MG63 (cell line): ENCODE measurements at regions not wholly inside any gene's neighbourhood (a gene's known extent, or its start where the extent isn't known, plus 50 kb on each side); places are given as distances from the start of the nearest gene placed in this dataset.

ENCODE experiments used
- DNase-seq: peaks from one replicate; pipeline ENCODE4 v3.0.0-alpha.2; 2020
- H3K27me3 ChIP-seq: fragments of 250-450 bp; sonication (Bioruptor Pico); 2 replicates; pipeline ENCODE4 v1.5.1; 2020; ENCODE audit warnings: mild to moderate bottlenecking, moderate library complexity
- H3K36me3 ChIP-seq: fragments of 250-450 bp; sonication (Bioruptor Pico); 2 replicates; pipeline ENCODE4 v1.5.1; 2020; ENCODE audit warnings: mild to moderate bottlenecking, moderate library complexity
- H3K4me3 ChIP-seq: fragments of 250-450 bp; sonication (Bioruptor Pico); 2 replicates; pipeline ENCODE4 v1.5.1; 2020; ENCODE audit warnings: mild to moderate bottlenecking, moderate library complexity
- H3K9me3 ChIP-seq: fragments of 250-450 bp; sonication (Bioruptor Pico); 2 replicates; pipeline ENCODE4 v1.5.1; 2020; ENCODE audit warnings: mild to moderate bottlenecking, moderate library complexity

DNA sequence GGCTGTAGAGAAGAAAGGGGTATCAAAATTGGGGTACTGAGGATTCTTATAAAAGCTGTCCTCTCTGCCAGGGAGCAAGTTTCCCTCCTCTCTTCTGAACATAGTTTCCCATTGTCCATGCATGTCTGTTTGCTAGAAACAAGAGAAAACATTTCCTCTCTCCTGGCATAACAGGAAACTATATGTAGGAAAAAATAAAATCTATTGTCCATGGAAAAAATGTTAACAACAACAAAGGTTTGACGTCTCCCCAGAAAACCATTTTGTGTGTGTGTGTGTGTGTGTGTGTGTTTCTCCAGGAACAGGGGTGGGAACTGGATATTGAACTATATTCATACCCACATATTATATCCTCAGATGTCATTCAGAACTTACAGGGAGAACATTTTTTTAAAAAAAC lies 107.2 kb downstream of the GASK1B start:
- Histone ChIP-seq H3K27me3 (no peaks in the 10 kb centered on the region), H3K9me3 (no peaks in the 10 kb centered on the region), H3K4me3 (no peak overlapping the region), H3K36me3 (no peaks in the 10 kb centered on the region)
- DNase-seq = no peak

DNA sequence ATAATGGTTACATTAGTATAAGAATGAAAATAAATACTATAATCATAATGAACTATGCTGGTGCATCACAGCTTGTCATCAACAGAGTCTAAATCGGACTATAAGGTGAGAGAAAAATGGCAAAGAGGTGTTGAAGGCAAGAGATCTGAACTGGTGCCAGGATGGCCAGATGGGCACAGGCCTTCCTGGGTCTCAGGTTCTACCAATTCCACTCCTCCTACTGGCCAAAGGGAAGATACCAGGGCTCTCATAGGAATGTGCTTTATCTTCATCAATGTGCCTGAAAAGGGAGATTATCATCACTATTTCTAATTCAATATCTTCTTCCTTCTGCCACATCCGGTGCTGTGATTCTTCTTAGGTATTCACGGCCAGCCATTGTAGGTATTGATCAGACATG lies 107.6 kb downstream of the GASK1B start:
- no peak for DNase-seq

DNA sequence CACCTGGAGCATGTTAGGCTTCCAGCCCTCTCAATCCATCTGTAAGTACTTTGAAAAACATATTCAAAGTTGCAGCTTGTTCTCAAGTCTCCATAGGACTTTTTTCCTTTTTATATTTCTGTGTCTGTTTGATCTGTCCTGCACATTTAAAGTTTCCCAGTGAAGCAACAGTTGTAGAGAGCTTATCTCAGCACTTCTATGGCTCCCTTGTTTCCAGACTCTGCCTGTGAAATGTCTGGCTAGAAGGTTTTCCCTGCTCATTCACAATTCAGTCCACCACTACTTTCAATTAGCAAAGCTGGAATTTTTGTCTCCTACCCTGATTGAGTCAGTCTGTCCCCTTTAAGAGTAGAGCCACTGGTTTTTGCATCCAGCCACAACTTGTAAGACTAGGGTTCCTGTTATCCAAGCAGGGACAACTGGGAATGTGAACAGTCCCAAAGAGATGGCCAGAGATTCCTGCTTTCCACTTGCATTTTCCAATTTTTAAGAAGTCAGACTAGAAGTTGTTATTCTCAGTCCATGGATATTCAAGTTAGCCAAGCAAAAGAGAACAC lies 116.1 kb downstream of the GASK1B start:
- Histone ChIP-seq H3K36me3 (no peaks in the 10 kb centered on the region), H3K27me3 (no peaks in the 10 kb centered on the region), H3K4me3 (no peak overlapping the region), H3K9me3 (no peaks in the 10 kb centered on the region)
- DNase-seq = no peak

More for the DNA sequence above, 107.6 kb downstream of the GASK1B start:
- H3K36me3 ChIP-seq = no peaks in the 10 kb centered on the region
- no peaks in the 10 kb centered on the region for H3K9me3 ChIP-seq
- no peaks in the 10 kb centered on the region for H3K27me3 ChIP-seq
- no peak overlapping the region for H3K4me3 ChIP-seq

DNA sequence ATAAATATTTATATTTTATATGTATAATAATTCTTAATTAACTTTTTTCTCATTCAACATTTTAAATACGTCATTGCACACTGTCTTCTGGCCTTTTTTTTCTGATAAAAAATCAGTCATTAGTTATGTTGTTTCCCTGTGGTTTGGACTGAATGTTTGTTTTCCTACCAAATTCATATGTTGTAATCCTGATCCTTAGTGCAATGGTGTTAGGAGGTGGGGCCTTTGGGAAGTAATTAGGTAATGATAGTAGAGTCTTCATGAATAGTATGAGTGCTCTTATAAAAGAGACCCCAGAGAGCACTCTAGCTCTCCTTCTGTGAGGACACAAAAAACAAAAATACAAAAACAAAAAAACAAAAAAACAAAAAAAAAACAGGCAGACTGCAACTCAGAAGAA lies 117.2 kb downstream of the GASK1B start:
- Histone ChIP-seq H3K4me3 (no peak overlapping the region), H3K27me3 (no peaks in the 10 kb centered on the region), H3K36me3 (no peaks in the 10 kb centered on the region), H3K9me3 (no peaks in the 10 kb centered on the region)
- no peak for DNase-seq

DNA sequence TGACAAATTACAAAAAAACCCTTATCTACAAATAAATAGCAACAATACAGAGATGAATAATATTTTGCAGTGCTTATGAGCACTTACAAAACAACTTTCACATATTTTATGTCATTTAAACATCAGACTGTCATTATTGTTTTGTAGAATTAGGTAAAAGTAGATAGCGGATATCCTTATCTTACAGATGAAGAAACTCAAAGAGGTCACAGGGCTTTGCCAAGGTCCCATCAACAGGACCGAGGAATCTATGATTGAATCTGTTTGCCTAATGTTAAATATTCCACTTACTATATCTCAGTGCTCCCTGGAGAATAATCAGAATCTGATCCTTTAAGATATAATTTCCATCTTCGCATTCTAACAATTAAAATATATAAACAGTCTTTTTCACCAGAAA lies 119.0 kb downstream of the GASK1B start:
- H3K36me3 ChIP-seq = no peaks in the 10 kb centered on the region
- no peaks in the 10 kb centered on the region for H3K27me3 ChIP-seq
- no peak overlapping the region for H3K4me3 ChIP-seq
- DNase-seq = no peak
- no peaks in the 10 kb centered on the region for H3K9me3 ChIP-seq

DNA sequence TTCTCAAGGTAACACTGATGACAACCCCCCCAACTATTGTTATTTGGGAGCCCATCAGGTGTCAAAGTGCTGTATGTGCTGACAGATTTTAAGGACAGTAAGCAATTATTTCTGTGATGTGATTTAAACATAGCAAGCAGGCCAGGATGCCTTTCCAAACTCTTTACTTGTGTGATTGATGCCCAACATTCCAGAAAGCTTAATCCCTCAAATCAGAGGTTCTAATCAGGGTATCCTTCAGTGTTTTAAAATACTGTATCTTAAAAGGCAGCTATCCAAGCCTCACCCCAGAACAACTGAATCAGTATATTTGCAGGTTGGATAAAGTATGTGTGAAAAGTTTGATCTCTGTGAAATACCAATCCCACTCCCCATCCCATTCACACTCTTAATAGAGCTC lies 119.7 kb downstream of the GASK1B start:
- no peak overlapping the region for H3K4me3 ChIP-seq
- no peak for DNase-seq

DNA sequence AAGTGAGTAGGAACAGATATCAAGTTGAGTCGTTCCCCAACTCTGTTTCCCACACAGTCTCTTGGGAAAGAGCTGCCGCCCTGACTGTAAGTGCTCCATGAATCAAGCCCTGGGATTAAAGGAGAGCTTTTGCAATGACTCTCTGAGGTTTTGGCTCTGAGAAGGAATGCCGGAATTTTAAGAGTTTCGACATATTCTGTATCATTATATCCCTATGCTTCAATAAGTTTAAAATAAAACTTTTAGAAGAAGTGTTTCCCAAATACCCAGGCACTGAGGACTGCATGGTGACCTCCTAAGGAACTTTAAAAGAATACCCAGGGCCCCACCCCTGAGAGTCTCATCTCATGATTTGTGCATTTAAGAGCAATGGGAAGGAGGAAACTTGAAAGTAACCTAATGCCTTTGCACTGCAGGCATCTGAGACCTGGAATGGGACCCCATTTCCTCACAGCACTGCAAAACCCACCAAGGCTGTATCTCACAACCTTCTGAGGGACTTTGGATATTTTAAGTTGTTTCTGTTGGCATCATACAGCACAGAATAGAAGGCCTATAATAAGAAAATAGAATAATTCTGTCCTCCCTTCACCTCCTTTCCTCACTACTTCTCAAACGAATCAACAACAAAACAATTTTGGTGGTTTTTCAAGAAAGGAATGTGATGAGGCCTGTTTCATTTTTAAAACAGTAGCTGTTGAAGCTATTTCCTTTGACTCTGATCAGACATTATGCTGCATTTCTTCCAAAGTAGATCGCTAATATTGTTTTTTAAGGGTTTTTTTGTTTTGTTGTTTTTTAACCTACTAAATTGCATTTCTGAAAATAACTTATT lies 121.2 kb downstream of the GASK1B start:
- no peaks in the 10 kb centered on the region for H3K36me3 ChIP-seq
- no peaks in the 10 kb centered on the region for H3K27me3 ChIP-seq
- peak; percentile 87 for DNase-seq
- H3K9me3 ChIP-seq = no peaks in the 10 kb centered on the region
- H3K4me3 ChIP-seq = no peak overlapping the region

More for the DNA sequence above, 119.7 kb downstream of the GASK1B start:
- H3K36me3 ChIP-seq = no peaks in the 10 kb centered on the region
- no peaks in the 10 kb centered on the region for H3K9me3 ChIP-seq
- H3K27me3 ChIP-seq = no peaks in the 10 kb centered on the region

DNA sequence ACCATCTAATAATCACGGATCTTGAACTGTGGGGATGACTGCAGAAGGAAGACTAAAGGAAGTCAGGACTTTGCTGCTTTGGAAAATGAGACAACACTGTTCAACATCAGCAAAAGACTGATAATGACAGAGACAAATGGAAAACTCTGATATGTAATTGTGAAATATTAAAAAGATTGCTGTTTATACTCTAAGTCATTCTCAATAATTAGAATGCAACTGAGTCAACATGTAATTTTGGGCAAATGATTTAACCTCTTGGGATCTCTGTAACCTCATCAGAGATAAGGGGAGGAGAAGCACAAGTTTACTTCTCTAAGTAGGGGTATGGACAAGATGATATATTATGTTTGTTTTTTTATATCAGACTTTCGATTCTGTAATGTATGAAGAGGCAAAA lies 121.9 kb downstream of the GASK1B start:
- DNase-seq = no peak
- Histone ChIP-seq H3K4me3 (no peak overlapping the region), H3K36me3 (no peaks in the 10 kb centered on the region)

DNA sequence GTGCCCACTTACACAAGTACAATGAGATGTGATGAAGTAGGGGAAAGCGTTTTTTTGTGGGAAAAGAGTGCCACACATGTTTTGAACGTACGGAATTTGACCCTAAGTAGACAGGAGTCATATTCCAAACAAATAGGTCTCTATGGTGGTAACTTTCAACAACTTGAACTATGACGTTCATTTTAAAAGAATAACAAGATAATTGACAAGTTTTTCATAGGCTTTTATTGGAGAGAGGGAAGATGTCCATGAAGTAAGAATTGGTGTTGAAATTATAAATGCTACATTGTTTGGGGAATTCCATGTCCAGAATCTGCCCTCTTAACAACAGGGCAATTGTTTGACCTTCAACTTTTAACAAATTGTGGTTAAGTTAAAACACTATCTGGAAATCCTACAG lies 126.5 kb downstream of the GASK1B start:
- Histone ChIP-seq H3K4me3 (no peak overlapping the region), H3K9me3 (peaks cover 12% of the 10 kb centered on the region)
- DNase-seq = no peak

More for the DNA sequence above, 121.9 kb downstream of the GASK1B start:
- H3K9me3 ChIP-seq = no peaks in the 10 kb centered on the region
- no peaks in the 10 kb centered on the region for H3K27me3 ChIP-seq

DNA sequence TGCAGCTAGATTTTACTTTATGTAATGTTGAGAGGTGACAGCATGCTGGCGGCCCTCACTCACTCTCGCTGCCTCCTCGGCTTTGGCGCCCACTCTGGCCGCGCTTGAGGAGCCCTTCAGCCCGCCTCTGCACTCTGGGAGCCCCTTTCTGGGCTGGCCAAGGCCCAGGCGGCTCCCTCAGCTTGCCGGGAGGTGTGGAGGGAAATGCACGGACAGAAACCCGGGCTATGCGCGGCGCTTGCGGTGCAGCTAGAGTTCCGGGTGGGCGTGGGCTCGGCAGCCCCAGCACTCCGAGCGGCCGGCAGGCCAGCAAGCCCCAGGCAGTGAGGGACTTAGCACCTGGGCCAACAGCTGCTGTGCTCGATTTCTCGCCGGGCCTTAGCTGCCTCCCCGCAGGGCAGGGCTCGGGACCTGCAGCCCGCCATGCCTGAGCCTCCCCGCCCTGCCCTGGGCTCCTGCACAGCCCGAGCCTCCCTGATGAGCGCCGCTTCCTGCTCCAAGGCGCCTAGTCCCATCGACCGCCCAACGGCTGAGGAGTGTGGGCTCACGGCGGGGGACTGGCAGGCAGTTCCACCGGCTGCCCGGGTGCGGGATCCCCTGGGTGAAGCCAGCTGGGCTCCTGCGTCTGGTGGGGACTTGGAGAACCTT lies 128.7 kb downstream of the GASK1B start:
- H3K36me3 ChIP-seq = no peaks in the 10 kb centered on the region
- peaks cover 28% of the 10 kb centered on the region for H3K9me3 ChIP-seq
- DNase-seq = no peak
- no peak overlapping the region for H3K4me3 ChIP-seq
- no peaks in the 10 kb centered on the region for H3K27me3 ChIP-seq

More for the DNA sequence above, 126.5 kb downstream of the GASK1B start:
- Histone ChIP-seq H3K36me3 (no peaks in the 10 kb centered on the region), H3K27me3 (no peaks in the 10 kb centered on the region)

DNA sequence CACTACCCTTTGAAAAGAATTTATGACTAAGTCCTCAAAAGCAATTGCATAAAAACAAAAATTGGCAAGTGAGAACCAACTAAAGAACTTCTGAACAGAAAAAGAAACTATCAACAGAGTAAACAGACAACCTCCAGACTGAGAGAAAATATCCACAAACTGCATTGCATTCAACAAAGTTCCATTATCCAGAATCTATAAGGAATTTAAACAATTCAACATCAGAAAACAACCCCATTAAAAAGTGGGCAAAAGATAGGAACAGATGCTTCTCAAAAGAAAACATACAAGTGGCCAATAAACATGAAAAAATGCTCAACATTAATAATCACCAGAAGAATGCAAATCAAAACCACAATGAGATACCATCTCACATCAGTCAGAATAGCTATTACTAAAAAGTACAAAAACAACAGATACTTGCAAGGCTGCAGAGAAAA lies 130.2 kb downstream of the GASK1B start:
- DNase-seq = no peak
- Histone ChIP-seq H3K27me3 (no peaks in the 10 kb centered on the region), H3K4me3 (no peak overlapping the region), H3K9me3 (peaks cover 34% of the 10 kb centered on the region), H3K36me3 (no peaks in the 10 kb centered on the region)

DNA sequence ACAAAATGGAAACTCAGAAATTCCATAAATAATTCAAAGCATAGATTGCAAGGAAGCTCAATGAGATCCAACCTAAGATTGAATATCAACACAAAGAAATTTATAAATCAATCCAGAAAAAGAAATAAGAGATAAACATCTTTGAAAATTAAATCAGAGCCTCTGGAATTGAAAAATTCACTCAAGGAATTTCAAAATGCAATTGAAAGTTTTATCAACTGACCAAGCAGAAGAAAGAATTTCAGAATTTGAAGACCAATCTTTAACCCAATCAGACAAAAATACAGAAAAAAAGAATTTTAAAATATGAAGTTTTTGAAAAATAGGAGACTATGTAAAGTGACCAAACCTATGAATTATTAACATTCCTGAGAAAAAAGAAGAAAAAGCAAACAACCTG lies 134.1 kb downstream of the GASK1B start:
- H3K9me3 ChIP-seq = peaks cover 28% of the 10 kb centered on the region
- no peaks in the 10 kb centered on the region for H3K36me3 ChIP-seq
- no peaks in the 10 kb centered on the region for H3K27me3 ChIP-seq
- no peak for DNase-seq
- no peak overlapping the region for H3K4me3 ChIP-seq

DNA sequence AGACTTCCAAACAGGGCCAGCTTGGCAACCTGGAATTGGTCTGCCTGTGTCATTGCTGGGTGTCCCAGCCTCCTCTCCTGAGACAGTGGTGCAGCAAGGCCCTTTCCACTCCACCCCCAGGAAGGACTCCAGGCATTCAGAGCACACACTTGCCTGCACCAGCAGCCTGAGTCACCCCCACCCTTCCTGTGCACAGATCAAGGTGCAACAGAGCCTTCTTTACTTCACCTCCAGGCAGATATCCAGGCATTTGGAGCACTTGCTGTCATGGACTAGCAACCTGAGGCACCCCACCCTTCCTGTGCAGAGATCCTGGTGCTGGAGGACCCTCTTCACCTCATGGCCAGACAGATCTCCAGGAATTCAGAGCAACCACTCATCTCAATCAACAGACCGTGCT lies 135.8 kb downstream of the GASK1B start:
- H3K9me3 ChIP-seq = peaks cover 22% of the 10 kb centered on the region
- no peak overlapping the region for H3K4me3 ChIP-seq
- no peaks in the 10 kb centered on the region for H3K36me3 ChIP-seq
- no peak for DNase-seq
- H3K27me3 ChIP-seq = no peaks in the 10 kb centered on the region

DNA sequence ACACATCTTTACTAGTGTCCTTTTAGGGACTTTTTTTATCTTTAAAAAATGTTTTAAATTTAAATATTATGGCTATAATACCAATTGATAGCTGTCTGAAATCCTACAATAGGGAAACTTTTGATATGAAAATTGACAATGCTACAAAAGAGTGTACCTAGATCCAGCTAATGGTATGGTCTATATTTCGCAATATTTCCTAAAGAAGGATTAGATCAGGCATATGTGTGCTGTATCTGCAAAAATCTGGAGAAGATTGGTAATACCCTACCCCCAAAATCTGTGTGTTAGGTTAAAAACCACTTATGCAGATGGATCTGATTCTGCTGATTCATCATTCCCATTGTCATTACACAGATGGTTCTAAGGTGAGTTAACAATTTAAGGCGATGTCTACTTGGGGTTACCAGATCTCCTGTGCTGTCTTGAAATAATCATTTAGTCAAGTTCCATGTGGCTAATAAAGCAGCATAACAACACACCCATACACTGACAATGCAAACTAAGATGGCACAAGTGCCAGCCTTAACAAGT lies 137.1 kb downstream of the GASK1B start:
- no peak overlapping the region for H3K4me3 ChIP-seq
- peaks cover 19% of the 10 kb centered on the region for H3K9me3 ChIP-seq
- H3K27me3 ChIP-seq = no peaks in the 10 kb centered on the region
- H3K36me3 ChIP-seq = no peaks in the 10 kb centered on the region
- no peak for DNase-seq

DNA sequence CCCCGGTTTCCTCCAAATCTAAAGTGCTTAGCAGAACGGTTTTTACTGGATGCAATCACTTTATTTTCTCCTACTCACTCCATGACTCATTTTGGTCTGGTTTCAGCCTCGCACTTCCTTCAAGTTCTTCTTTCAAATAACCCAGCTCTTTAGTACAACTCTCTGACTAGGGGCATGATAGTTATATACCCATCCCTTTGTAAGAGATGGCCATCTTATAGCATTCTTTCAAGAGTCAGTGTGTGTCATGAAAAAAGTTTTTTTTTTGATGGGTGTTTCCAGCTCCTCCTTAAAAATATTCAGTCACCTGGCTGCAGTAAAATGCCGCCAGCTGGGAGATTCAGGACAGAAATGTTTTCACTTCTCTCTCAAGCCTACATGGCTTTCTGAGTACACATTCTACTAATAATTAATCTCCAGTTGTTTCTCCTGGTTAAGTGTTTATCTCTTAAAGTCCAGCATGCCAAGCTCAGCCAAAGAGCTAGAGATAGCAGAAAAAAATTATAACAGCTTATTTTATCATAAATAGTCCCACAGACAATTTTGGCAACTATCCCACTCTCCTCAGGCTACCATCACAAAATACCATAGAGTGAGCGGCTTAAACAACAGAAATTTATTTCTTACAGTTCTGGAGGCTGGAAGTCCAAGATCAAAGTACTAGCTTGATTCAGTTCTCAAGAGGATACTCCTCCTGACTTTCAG lies 139.3 kb downstream of the GASK1B start:
- Histone ChIP-seq H3K4me3 (no peak overlapping the region), H3K36me3 (no peaks in the 10 kb centered on the region), H3K9me3 (peaks cover 19% of the 10 kb centered on the region), H3K27me3 (no peaks in the 10 kb centered on the region)
- no peak for DNase-seq

DNA sequence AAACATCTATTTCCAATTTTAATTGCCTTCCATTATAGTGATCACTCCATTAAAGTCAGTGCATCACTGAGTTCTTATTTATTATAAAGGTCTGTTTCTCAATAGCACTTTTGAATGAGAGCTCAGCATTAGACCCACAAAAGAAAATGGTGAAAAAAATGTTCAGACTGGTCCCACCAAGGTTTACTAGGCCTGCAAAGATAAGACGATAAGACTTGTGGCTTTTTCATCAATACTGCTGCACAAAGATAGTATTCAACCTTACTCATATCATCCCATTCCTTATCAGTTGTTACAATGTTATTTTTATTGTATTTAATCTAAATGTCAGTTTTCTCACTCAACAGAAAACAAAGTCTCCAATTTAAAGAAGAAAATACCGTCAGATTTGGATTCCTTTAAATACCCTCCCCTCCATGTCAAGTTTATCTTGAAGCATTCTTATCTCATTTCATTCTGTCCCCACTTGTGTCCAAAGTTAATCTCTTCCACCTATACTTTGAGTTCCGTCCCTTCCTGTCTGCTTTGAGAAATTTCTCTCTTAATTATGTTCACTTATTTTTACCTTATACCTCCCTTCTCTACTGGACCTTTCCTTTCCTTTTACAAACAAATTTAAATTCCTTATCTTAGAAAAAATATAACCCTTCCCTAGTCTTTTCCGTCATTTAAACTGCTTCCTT lies 140.0 kb downstream of the GASK1B start:
- peaks cover 24% of the 10 kb centered on the region for H3K9me3 ChIP-seq
- no peak for DNase-seq
- H3K4me3 ChIP-seq = no peak overlapping the region
- H3K27me3 ChIP-seq = no peaks in the 10 kb centered on the region
- H3K36me3 ChIP-seq = no peaks in the 10 kb centered on the region
